GM12878 (cell line): ENCODE measurements at regions not wholly inside any gene's neighbourhood (a gene's known extent, or its start where the extent isn't known, plus 50 kb on each side); places are given as distances from the start of the nearest gene placed in this dataset.
A peak's percentile ranks its signal among the peaks of the same experiment; 100 is the strongest.

ENCODE experiments used
- ATAC-seq: fragments of 200-7000 bp; cut with Tn5 transposase; 3 replicates; pipeline ENCODE4 v1.9.1; 2020; ENCODE audit warnings: mild to moderate bottlenecking, moderate library complexity
- BruUV-seq: library from RNA; stranded (reverse); fragments of 400-500 nt; replicated peaks from 2 replicates; lab custom pipeline; 2021; lab: Mats Ljungman, UMichigan
- CTCF ChIA-PET: fragments of 300-600 bp; sonication (Branson Sonifier 250); formaldehyde crosslinking; extraction: SDS; loops from one replicate; lab custom pipeline; 2021; ENCODE audit warnings: inconsistent platforms; lab: Yijun Ruan, JAX
- POLR2A ChIA-PET: fragments of 350-600 bp; formaldehyde crosslinking; extraction: SDS; loops from one replicate; lab custom pipeline; 2021; ENCODE audit warnings: inconsistent platforms; lab: Charles Lee
- RAD21 ChIA-PET: fragments of 300-600 bp; sonication (Branson Sonifier 250); formaldehyde crosslinking; loops from one replicate; lab custom pipeline; 2023; ENCODE audit warnings: antibody characterized with exemption; ENCODE audit not compliant: unreplicated experiment; lab: Charles Lee
- SMC1A ChIA-PET: fragments of 300-600 bp; sonication (Branson Sonifier 250); formaldehyde crosslinking; loops from one replicate; lab custom pipeline; 2023; ENCODE audit not compliant: unreplicated experiment, uncharacterized antibody; lab: Charles Lee
- DNase-seq: peaks from one replicate; pipeline ENCODE4 v3.0.0-alpha.2; 2011; ENCODE audit warnings: low read depth, low spot score
- FAIRE-seq: peaks from 3 replicates; lab custom pipeline; 2011; peaks lifted over from hg19 to GRCh38; lab: Jason Lieb, UNC
- H2AFZ ChIP-seq: 2 replicates; pipeline ENCODE4 v1.6.0; 2011; ENCODE audit warnings: low read depth, low read length, control low read depth; ENCODE audit not compliant: control insufficient read depth
- H3K27ac ChIP-seq: 2 replicates; pipeline ENCODE4 v1.5.1; 2011; ENCODE audit warnings: control low read depth; ENCODE audit not compliant: control insufficient read depth, insufficient read depth
- H3K27me3 ChIP-seq, 2 experiments: replicated peaks in 1 of 2; 2 replicates each; pipeline versions ENCODE4 v1.6.0 to v1.6.1; 2011; ENCODE audit warnings: low read length in 1 of 2; ENCODE audit not compliant: control insufficient read depth in 2 of 2, insufficient read depth in 2 of 2
- H3K36me3 ChIP-seq, 2 experiments: 2 replicates each; pipeline ENCODE4 v1.5.1; 2011; ENCODE audit warnings: low read length in 1 of 2; ENCODE audit not compliant: control insufficient read depth in 2 of 2, insufficient read depth in 2 of 2
- H3K4me1 ChIP-seq: 2 replicates; pipeline ENCODE4 v1.6.1; 2011; ENCODE audit warnings: mild to moderate bottlenecking, low read length, moderate library complexity, mixed read lengths; ENCODE audit not compliant: control insufficient read depth, insufficient read depth
- H3K4me2 ChIP-seq: 2 replicates; pipeline ENCODE4 v1.6.0; 2011; ENCODE audit warnings: control low read depth; ENCODE audit not compliant: control insufficient read depth, insufficient read depth
- H3K4me3 ChIP-seq: fragments of 200-600 bp; sonication (generic); 2 replicates; pipeline ENCODE4 v1.5.1; 2016
- H3K79me2 ChIP-seq: 2 replicates; pipeline ENCODE4 v1.6.0; 2011; ENCODE audit warnings: low read length; ENCODE audit not compliant: control insufficient read depth, insufficient read depth
- H3K9ac ChIP-seq: 2 replicates; pipeline ENCODE4 v1.8.0; 2011; ENCODE audit warnings: low read length, control low read depth, mixed read lengths; ENCODE audit not compliant: control insufficient read depth, insufficient read depth
- H3K9me3 ChIP-seq: replicated peaks from 3 replicates; pipeline ENCODE4 v1.5.1; 2011; ENCODE audit warnings: mild to moderate bottlenecking, low read length; ENCODE audit not compliant: control insufficient read depth, insufficient read depth
- H4K20me1 ChIP-seq: 2 replicates; pipeline ENCODE4 v1.6.0; 2011; ENCODE audit not compliant: control insufficient read depth, insufficient read depth
- ATF7 ChIP-seq: fragments of 450-650 bp; IDR thresholded peaks from 2 replicates; pipeline ENCODE4 v1.6.1; 2016; ENCODE audit warnings: low read depth, mild to moderate bottlenecking
- PKNOX1 ChIP-seq: fragments of 450-650 bp; IDR thresholded peaks from 2 replicates; pipeline ENCODE4 v1.6.1; 2016; ENCODE audit warnings: mild to moderate bottlenecking
- PRDM15 ChIP-seq: fragments of 450-650 bp; formaldehyde crosslinking; IDR thresholded peaks from 2 replicates; pipeline ENCODE4 v1.4.0; 2020; ENCODE audit warnings: mild to moderate bottlenecking, moderate library complexity
- RCOR1 ChIP-seq: conservative IDR thresholded peaks from 2 replicates; pipeline ENCODE4 v1.6.1; 2012; ENCODE audit warnings: low read depth, low read length, improper control_type of control experiment
- WGBS: methylation state at CpG from one replicate; pipeline ENCODE4 v1.1.6; 2016; ENCODE audit warnings: low lambda C conversion rate; ENCODE audit not compliant: insufficient replicate concordance, insufficient coverage; ENCODE audit errors: missing lambda C conversion rate; 5-methylcytosine and 5-hydroxymethylcytosine counted together
- in situ Hi-C: fragments of 300-500 bp; cut with MboI; formaldehyde crosslinking; loops from 9 replicates; pipeline ENCODE4 v1.14.3; 2018; ENCODE audit warnings: mixed read lengths
- intact Hi-C: fragments of 100-400 bp; cut with micrococcal nuclease; formaldehyde crosslinking; loops from one replicate; pipeline ENCODE4 v1.14.2; 2022; ENCODE audit not compliant: unreplicated experiment
- TF ChIP-seq, protein P1 (sequence below): fragments of 450-650 bp; IDR thresholded peaks from 2 replicates; pipeline ENCODE4 v1.6.1; 2017; ENCODE audit warnings: mild to moderate bottlenecking

- TF ChIP-seq, protein P1, sequence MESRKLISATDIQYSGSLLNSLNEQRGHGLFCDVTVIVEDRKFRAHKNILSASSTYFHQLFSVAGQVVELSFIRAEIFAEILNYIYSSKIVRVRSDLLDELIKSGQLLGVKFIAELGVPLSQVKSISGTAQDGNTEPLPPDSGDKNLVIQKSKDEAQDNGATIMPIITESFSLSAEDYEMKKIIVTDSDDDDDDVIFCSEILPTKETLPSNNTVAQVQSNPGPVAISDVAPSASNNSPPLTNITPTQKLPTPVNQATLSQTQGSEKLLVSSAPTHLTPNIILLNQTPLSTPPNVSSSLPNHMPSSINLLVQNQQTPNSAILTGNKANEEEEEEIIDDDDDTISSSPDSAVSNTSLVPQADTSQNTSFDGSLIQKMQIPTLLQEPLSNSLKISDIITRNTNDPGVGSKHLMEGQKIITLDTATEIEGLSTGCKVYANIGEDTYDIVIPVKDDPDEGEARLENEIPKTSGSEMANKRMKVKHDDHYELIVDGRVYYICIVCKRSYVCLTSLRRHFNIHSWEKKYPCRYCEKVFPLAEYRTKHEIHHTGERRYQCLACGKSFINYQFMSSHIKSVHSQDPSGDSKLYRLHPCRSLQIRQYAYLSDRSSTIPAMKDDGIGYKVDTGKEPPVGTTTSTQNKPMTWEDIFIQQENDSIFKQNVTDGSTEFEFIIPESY: no peak
- no peak for TF ChIP-seq PRDM15 (CRISPR knock-in tag)
- no peak for TF ChIP-seq RCOR1
Measured at GRCh38 chr10:106513352-106513771, 651.1 kb downstream of the SORCS1 start (continued).

DNA sequence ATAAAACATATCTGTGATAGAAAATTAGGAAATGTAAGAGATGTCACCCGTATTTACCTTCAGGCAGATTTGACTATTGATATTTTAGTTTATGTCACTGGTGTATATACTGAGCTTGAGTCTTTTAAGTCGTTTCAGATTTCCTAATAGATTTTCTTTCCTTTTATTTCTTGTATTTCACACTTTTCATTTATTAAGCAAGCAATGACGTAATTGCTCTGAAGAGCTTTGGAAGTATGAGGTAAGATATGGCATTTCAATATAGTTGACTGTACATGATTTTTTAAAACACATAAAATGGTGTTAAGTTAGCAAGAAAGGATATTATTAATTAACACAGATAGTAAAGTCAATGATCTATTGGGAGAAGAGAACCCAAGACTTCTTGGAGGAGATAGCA, 652.6 kb downstream of the SORCS1 start:
- H3K27me3 ChIP-seq: no peaks in the 10 kb centered on the region; a peak in 1 of 4 replicates
- ChIA-PET RAD21 (no interaction called here), CTCF (no interaction called here), SMC1A (no interaction called here), POLR2A (no interaction called here)
- TF ChIP-seq ATF7 (0 out of 2 replicates have a peak, but pooled peaks have one; percentile 14), PKNOX1 (no peak)
- H3K9ac ChIP-seq: no peak overlapping the region
- no peak for DNase-seq
- H3K36me3 ChIP-seq: no peaks in the 10 kb centered on the region
- H3K27ac ChIP-seq: no peak overlapping the region
- no peak overlapping the region for H3K4me3 ChIP-seq
- BruUV-seq: no TSS peak
- WGBS: 1% methylated on average over 3 of the region's 3 CpGs
- in situ Hi-C loops (no loop called here), intact Hi-C loops (no loop called here)
- no peaks in the 10 kb centered on the region for H3K4me1 ChIP-seq
- no peaks in the 10 kb centered on the region for H3K9me3 ChIP-seq
- no peaks in the 10 kb centered on the region for H4K20me1 ChIP-seq
- no peak for ATAC-seq
- no peak for FAIRE-seq
- H3K79me2 ChIP-seq: no peaks in the 10 kb centered on the region
- no peak overlapping the region for H3K4me2 ChIP-seq
- no peak overlapping the region for H2AFZ ChIP-seq
